ENCODE measurements at regions not wholly inside any gene's neighbourhood (a gene's known extent, or its start where the extent isn't known, plus 50 kb on each side); places are given as distances from the start of the nearest gene placed in this dataset.

GRCh38 chr12:104896710-104897109 is 61.4 kb downstream of the SLC41A2 start:
- TF ChIP-seq, protein P1, sequence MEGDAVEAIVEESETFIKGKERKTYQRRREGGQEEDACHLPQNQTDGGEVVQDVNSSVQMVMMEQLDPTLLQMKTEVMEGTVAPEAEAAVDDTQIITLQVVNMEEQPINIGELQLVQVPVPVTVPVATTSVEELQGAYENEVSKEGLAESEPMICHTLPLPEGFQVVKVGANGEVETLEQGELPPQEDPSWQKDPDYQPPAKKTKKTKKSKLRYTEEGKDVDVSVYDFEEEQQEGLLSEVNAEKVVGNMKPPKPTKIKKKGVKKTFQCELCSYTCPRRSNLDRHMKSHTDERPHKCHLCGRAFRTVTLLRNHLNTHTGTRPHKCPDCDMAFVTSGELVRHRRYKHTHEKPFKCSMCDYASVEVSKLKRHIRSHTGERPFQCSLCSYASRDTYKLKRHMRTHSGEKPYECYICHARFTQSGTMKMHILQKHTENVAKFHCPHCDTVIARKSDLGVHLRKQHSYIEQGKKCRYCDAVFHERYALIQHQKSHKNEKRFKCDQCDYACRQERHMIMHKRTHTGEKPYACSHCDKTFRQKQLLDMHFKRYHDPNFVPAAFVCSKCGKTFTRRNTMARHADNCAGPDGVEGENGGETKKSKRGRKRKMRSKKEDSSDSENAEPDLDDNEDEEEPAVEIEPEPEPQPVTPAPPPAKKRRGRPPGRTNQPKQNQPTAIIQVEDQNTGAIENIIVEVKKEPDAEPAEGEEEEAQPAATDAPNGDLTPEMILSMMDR (IDR thresholded peaks at IDR 0.05; ENCODE audit: low read length) = no peak
- no peak for TF ChIP-seq EZH2 (IDR thresholded peaks at IDR 0.05; ENCODE audit: borderline replicate concordance, low read length)

Data from OCI-LY1 (cell line).